Sigmoid colon (tissue), 4 donors: ENCODE measurements at regions not wholly inside any gene's neighbourhood (a gene's known extent, or its start where the extent isn't known, plus 50 kb on each side); places are given as distances from the start of the nearest gene placed in this dataset.

ENCODE experiments used
- POLR2AphosphoS5 ChIP-seq, 4 donors: sonication (generic); formaldehyde crosslinking; IDR thresholded peaks; one replicate each; pipeline ENCODE4 v1.6.1; 2017; ENCODE audit warnings: antibody characterized with exemption in 4 of 4
- TF ChIP-seq, protein P1 (sequence below), 4 experiments: fragments of 450-650 bp in 3 of 4; fragments of 200-600 bp in 1 of 4; IDR thresholded peaks; one replicate each; pipeline ENCODE4 v1.5.1; 2016 to 2019; ENCODE audit warnings: antibody characterized with exemption in 4 of 4, mild to moderate bottlenecking in 3 of 4, moderate library complexity in 2 of 4

DNA sequence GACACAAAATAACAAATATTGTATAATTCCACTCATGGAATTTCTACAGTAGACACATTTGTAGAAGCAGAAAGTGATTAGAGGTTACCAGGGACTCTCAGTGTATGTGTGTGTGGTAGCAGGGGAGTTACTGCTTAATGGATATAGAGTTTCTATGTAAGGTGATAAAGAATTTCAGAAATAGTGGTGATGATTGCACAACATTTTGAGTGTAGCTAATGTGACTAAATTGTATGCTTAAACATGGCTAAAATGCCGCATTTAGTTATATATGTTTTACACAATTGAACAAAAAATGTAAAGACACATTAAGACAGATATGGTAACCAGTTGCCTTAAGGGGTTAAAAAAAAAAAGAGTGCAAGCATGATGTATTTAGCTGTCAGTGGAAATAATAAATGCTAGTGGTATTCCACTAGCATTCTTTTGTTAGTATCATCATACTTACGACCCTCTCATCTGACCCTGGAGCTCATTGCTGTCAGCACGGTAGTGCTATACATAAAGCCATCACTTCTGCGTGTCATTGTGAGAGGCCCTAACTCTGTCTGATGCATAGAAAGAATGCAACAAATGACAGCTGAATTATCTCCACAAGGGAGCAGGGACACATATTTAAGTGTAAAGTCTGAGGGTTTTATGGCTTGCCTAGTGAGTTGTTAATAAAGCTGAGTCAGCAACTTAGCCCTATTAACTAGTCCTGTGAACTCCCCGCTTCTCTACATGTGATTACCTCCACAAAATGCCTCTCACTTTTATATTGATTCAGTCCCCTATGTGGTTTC is 134.1 kb upstream of the RXFP2 start:
- TF ChIP-seq POLR2AphosphoS5 (IDR thresholded peaks at IDR 0.05) = no peak
- TF ChIP-seq, protein P1, sequence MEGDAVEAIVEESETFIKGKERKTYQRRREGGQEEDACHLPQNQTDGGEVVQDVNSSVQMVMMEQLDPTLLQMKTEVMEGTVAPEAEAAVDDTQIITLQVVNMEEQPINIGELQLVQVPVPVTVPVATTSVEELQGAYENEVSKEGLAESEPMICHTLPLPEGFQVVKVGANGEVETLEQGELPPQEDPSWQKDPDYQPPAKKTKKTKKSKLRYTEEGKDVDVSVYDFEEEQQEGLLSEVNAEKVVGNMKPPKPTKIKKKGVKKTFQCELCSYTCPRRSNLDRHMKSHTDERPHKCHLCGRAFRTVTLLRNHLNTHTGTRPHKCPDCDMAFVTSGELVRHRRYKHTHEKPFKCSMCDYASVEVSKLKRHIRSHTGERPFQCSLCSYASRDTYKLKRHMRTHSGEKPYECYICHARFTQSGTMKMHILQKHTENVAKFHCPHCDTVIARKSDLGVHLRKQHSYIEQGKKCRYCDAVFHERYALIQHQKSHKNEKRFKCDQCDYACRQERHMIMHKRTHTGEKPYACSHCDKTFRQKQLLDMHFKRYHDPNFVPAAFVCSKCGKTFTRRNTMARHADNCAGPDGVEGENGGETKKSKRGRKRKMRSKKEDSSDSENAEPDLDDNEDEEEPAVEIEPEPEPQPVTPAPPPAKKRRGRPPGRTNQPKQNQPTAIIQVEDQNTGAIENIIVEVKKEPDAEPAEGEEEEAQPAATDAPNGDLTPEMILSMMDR (IDR thresholded peaks at IDR 0.05) = no peak
